SIG-M5 treated with dmso at 0.1 percent for 504 hours (cell line): ENCODE measurements at regions not wholly inside any gene's neighbourhood (a gene's known extent, or its start where the extent isn't known, plus 50 kb on each side); places are given as distances from the start of the nearest gene placed in this dataset.

Source experiments
- DNase-seq: peaks from one replicate; lab custom pipeline; 2025; ENCODE audit not compliant: unreplicated experiment; lab: John Stamatoyannopoulos, UW

DNA sequence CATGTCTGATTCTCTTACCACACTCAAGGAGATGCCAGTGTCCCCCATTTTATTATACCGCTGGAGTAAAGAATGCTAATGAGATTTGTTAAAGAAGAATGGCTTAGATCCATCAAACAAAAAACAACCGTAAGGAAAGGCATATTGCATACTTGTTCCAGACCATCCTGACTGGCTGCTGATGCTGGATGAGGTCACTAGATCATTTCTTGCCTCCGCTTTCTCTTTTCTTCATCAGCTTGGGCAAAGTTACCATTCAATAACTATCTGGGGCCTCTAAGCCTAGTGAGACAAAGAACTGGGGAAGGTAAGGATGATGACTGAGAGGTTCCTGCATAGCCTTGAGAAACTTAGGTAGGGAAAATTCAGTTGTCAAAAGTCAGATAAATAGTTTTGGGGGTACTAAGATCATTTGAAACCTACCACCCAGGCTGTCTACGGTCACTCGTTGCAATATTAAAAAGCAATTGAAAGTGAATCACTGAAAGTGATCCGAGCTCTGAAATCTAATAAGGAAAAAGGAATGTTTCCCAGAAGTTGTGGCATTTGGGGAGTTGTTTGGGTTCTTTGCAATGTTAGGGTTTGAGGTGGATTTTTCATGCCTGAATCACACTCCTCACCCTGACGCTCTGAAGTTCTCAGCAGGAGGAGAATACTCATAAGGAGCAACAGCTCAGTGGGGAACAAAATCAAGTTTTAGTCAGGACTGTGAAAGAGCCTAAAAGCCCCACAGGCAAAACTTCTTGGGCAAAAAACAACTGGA is 176.8 kb downstream of the HHIPL2 start:
- no peak for DNase-seq

DNA sequence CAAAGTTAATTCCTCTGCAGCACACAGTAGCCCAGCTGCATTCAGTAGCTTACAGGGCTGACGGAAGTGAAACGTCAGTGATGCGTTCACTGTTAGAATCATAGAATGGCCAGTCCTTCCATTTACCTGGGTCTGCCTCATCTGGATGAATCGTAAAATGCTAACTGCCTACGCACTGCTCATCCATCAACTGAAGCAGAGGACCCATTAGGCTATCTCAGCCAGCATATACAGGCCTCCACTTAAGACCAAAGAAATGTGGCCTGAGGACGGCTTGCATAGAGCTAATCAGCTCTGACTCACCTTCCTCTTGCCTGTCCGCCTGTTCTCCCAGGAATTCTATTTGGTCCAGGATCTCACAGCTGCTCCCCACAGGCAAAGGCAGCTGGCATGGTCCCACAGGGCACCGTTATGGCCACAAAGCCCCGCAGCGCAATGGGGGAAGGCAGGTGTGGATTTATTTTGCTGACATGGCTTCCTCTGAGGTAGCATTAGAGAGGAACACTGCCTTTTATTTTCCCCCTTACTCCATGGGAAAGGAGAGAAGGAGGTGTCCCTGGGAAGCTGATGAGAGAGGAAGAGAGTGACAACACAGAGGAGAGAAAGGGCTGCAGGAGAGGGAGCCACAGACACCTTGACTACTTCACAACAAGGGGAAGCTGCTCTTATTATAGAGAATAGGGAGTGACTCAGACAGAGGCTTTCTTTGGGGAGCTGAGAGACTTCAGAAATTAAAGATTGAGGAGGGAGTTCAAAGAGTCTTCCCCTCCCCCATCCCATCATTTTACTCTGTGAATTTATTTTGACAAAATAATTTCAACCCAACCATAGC is 177.6 kb downstream of the HHIPL2 start:
- DNase-seq, result no peak

DNA sequence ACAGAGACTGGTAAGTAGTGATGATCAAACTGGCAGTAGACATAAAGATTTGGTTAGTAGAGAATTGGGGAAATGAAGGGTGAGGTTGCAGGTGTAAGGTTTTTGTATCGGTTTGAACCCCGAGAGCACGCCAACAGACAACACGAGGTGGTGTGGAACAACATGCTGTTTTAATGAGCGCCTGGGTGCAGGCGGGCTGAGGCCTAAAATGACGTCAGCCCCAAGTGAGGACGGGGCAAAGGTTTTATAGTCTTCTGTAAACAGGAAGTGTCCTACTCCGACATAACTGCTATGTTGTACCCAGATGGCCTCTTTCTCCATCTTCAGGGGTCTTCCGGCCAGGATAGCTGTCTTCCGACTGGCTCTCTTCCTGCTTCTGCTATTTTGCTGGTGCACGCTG is 178.8 kb downstream of the HHIPL2 start:
- DNase-seq, result no peak

- no peak for DNase-seq
These were observed 189.8 kb downstream of the HHIPL2 start for GRCh38 chr1:222358100-222358499.

GRCh38 chr1:222357252-222357651 is 190.7 kb downstream of the HHIPL2 start:
- DNase-seq, result no peak

DNA sequence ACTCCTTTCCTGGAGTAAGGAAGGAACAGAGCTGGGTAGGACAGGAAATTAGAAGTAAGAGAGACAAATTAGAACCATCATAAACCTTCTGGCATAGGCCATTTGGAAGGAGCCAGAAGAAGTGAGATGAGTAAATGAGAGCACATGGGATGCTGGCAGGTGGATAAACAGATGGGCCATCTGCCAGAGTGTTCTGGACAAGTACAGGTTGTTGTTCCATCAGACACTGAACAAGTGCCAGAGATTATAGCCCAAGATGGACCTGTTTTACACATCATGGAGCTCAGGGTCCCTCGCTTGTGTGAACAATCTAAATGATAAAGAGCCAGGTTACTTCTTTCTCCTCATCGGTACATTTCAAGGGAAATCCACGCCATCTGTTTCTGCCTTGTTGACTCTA is 200.3 kb downstream of the HHIPL2 start:
- DNase-seq, result no peak

DNA sequence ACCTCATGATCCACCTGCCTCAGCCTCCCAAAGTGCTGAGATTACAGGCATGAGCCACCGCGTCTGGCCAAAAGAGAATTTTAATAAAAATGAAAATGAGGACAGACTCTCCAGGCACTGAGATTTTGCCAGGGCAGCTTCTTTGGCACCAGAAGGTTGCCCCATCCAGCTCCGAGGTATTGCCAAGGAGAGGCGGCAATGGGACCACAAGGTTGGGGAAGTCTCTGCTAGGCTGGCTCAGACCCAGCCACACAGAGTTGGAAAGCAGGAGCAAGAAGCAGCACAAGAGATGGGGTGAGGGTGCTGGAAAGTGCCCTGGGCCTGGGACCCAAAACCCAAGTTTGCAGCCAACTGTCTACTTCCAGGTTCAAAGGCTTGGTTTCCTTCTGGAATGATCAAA is 200.9 kb downstream of the HHIPL2 start:
- DNase-seq, result no peak

GRCh38 chr1:222339376-222339947 is 208.4 kb downstream of the HHIPL2 start:
- no peak for DNase-seq

DNA sequence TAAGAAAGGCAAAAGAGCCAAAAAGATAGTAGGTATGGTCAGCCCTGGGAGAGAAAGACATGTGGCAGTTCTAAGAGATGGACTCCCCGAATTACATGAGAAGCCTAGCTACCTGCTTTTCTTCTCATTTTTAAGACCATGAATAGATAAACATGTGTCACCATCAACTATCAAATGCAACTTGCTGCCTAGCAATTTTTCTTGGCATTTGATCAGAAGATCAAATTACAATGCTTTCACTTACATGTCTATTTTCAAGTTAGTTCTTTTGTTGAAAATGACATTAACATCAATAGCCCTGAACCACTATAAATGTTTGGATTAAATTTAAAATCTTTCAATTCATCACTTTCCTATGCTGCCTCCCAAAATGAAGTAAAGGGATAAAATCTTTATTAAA is 212.3 kb downstream of the HHIPL2 start:
- DNase-seq, result no peak

DNA sequence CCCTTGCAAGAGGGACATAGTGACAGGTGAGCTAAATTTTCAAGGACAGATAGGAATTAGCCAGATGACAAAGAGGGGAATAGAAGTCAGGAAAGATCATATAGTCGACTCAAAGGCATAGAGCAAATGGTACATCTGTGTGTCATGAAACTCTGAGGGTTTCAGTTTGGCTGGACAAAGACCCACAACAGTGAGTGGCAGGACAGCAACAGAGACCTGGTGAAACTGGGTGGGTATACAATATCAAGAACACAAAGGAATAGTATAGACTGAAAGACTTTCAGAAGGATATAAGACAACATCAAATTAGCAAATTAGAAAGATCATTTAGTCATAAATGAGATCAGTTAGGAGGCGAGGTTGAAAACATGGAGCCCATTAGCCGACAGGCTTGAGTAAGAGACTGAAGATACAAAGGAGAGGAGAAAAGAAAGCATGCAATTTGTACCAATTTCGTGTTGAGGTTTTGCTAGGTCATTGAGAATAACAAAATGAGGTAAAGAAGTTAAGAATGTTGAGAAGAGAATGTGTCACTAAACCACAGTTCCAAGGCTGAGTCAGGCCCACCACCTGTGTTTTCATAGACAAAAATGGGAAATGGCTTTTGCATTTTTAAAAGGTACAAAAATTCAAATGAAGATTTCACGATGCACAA is 213.8 kb downstream of the HHIPL2 start:
- DNase-seq, result no peak

- DNase-seq, result no peak
These were observed 216.1 kb downstream of the HHIPL2 start for GRCh38 chr1:222331765-222332164.

GRCh38 chr1:222331340-222331739 is 216.6 kb downstream of the HHIPL2 start:
- DNase-seq, result no peak

DNA sequence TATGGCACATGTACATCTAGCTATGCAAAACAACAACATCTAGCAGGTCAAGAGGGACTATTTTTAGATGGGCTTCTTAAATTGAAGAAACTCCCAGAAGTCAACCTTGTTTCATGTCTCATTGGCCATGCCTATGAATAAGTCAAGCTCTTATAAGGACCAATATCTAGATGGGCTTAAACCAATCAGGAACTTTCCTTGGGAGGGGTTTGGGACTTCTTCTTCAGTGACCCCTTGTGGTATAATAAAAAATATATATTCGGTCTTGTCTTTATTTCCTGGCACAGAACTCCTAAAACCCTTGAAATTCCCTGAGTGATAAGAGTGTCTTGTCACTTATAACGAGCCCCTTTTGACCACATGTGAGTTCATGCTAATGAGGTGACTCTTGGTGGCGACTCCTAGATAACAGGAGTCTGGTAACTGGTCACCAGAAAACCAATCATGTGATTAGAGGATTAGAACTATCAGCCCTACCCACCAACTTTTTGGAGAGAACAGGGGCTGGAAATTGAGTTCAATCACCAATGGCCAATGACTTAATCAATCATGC is 218.3 kb downstream of the HHIPL2 start:
- no peak for DNase-seq

DNA sequence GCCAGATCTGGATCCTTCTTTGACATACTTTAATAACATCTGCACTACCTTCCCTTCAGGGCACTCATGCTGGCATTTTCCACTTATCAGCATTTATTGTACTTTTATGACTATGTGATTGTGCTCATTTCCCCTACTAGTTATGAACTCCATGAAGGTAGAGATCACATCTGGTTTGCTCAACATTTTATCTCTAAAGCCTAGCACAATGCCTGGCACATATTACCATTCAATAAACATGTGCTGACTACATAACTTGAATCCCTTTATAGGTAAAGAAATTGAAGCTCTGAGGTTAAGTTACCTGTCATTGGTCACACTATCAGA is 221.2 kb downstream of the HHIPL2 start:
- DNase-seq, result no peak

GRCh38 chr1:222326006-222326709 is 221.7 kb downstream of the HHIPL2 start:
- DNase-seq, result no peak

GRCh38 chr1:222325506-222325905 is 222.4 kb downstream of the HHIPL2 start:
- no peak for DNase-seq

DNA sequence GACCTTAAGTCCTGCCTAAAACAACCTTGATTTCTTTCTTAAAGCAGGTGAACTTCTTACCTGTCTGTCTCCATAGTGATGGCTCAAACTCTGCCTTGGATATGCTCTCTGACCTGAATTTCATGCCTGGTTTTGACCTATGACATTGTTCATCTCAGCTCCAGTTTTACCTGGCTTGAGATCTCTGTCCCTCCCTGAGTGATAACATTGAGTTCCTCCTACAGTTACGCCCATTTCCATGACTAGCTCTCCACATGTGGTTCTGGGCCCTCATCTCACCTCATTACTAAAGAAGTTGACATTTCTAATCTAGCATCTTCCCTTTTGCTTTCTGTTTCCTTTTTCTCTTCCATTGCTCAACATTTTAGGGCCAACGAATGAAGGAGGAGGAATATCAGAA is 233.1 kb downstream of the HHIPL2 start:
- DNase-seq, result no peak

GRCh38 chr1:222310836-222311235 is 237.1 kb downstream of the HHIPL2 start:
- no peak for DNase-seq

GRCh38 chr1:222307621-222308020 is 240.3 kb downstream of the HHIPL2 start:
- no peak for DNase-seq

DNA sequence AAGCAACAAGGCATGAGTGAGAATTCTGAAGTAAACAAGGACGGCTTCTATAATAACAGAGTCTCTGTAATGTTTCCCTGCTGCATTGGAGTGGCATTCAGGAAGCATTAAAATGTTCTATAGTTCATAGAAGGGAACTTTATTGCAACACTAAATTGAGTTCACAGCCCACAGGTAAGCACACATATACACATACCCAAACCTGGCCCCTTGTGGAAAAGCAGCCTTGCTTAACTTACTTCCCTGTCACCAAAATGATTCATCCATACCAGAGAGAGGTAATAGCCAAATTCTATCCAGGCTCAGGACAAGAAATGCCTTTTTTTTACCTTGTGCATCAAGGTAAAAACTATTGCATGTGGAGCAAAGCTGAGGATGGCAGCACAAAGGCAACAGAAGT is 241.4 kb downstream of the HHIPL2 start:
- DNase-seq, result no peak

DNA sequence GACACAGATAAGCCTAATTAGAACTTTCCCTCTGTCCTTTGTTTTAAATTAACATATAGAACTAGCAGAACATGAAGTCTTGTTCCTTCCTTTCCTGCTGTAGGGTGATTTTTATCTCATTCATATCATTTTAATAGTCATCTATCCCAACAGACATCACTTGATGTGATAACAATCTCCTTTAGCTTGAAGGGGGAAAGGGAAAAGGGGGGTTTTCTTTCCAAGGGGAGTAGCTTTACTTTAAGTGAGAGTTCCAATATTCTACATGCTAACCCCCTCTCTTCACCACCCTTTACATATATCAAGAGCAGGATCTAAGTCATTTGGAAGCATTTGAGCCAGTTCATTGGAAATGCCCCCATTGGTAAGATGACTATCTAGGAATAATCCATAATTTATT is 241.9 kb downstream of the HHIPL2 start:
- no peak for DNase-seq
